ENCODE measurements at regions not wholly inside any gene's neighbourhood (a gene's known extent, or its start where the extent isn't known, plus 50 kb on each side); places are given as distances from the start of the nearest gene placed in this dataset.
A peak's percentile ranks its signal among the peaks of the same experiment; 100 is the strongest.

DNA sequence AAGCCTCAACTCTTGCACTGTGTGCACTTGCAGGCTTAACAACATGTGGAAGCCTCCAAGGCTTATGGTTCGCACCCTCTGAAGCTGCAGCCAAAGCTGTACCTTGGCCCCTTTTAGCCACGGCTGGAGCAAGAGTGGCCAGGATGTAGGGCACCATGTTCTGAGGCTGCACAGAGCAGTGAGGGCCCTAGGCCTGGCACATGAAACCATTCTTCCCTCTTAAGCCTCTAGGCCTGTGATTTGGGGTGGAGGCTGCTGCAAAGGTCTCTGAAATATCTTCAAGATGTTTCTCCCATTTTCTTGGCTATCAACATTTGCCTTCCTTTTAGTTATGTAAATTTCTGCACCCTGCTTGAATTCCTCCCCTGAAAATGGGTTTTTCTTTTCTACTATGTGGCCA is 161.9 kb upstream of the SPATS2L start:
- no peak for DNase-seq

DNA sequence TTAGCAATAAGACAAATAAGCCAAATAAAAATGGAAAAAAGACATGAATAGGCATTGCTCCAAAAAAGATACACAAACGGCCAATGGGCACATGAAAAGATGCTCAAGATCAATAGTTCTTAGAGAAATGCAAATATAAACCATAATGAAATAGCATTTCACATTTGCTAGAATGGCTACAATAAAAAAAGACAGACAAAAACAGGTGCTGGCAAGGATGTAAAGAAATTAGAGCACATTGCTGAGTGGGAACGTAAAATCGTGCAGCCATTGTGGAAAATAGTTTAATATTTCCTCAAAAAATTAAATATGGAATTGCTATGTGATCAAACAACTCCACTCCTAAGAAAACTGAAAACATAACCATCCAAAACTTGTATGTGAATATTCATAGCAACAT is 160.0 kb upstream of the SPATS2L start:
- no peak for DNase-seq

DNA sequence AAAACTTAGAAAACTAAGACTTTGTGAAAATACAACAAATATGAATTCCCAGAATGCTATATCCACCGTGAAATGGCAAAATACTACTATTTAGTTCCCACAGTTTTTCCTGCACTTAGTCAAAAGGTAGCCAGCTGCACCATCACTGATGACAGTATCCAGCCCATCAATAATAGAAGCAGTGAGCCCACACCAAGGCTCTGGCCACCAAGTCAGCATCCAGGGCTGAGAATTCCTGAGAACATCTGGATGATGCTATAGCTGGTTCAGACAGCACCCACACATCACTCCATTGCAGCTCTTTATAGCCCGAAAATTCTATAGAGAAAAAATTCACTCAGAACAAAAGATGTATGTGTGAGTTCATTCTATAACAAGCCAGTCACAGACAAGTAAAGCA is 159.1 kb upstream of the SPATS2L start:
- no peak for DNase-seq

DNA sequence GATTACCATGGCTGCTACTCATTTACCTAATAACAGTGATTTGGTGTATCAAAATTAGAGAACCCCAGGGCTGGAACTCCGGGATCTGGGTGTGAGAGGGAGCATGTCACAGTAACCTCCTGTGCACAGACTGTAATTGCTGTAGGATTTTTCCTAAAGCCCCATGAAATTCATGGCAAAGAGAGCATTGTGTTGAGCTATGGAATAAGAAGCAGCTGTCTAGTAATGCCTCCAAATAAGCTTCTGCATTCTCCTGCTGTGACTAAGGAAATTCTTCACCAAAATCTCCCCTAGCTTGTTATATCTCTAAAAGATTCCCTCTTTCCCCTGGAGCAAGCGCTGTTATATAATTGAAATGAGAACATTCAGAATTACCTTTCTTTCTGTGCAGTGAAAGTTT is 158.1 kb upstream of the SPATS2L start:
- no peak for DNase-seq

DNA sequence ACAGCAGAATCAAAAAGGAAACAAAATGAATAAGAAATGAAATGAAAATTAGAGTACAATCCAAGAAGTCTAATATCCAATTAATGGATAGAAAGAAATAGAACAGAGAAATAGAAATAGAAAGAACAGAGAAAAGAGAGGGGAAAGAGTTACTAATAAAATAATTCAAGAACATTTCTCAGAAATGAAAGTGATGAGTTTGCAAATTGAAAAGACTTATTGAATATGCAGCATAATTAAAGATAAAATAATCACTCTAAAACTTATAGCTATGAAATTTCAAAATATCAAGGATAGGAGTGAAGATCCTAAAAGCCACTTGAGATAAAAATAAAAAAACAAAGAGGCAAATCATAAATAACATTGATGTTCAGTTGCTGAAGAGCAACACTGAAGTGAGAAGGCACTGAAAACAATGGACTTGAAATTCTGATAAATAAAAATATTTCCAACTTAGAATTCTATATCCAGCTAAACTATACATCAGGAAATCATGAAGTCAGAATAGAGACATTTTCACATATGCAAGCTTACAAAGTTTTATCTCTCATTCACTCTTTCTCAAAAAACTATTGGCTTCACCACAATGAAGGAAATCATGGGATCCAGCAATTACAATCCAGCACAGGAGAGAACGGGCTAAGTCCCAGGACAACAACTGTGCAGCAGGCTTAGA is 155.9 kb upstream of the SPATS2L start:
- no peak for DNase-seq

DNA sequence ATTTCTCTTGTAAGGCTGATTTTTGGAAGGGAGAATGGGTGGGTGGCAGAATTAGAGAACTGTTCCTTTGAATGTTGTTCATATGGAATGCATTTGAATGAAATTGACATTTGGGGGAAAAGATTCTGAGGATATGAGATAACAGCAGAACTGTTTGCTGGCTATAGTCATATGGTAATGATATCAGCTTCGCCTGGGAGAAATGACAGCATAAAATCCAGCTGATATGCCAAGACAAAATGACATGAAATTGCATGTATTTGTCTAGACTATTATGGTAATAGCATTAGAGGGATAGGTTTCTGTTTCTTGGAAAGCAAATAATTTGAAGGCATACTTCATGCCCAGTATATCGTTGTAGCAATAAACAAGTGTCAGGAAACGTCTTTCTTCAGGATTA is 150.8 kb upstream of the SPATS2L start:
- no peak for DNase-seq

DNA sequence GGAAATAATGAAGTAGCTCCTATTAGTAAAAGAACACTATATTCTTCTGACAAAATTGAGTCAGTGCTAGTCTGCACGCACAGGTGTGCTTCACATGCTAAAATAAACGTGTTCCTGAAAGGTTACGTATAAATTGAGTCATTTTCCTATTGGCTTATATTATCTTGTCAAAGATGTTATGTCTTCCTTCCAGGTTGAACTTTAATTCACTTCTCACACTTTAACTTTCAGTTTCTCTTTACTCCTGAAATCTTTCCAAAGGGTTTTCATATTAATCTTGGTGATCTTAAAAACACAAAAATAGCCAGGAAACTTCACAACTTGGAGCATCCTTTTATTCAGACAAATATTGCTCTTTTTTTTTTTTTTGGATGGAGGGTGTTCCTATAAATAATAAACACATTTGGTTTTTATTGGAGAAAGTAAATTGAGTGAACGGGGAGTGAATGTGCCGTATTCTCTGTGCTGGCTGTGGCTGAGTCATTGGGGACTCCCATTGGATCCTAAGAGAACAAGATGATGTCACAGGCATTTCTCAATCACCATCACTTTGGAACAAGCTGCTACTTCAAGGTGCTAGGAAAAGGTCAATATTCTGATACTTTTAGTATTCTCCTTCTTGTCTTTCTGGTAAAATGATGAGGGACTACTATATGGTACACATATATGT is 150.2 kb upstream of the SPATS2L start:
- no peak for DNase-seq

DNA sequence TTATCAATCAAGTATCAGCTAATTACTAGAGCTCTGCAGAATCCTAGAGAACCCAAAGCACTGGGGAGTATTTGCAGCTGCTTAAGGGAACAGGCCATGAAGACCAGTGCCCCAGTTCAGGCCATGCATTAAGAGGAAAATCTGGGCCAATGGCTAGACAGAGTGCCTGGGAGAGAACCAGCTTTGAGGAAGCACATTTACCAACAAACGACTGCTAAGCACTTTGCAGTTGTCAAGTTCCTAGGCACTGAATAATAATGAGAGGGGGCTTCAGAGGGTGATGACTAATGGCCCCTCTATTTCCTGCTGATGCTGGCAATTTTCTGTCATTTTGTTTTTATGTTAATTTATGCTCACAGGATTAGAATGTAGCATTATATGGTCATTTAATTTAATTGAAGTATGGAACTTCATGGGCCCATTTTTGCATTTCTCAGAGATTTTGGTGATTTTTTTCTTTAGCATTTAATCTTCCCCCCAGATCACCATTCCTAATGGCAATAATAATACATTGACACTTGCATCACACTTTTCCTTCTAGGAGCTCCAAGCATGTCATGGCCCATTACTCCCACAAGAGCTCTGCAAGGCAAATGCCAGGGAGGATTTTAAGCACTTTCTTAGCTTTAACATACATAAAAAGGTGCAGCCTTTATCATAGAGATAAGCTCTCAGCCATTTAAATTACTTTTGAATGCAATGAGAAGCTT is 147.7 kb upstream of the SPATS2L start:
- no peak for DNase-seq

DNA sequence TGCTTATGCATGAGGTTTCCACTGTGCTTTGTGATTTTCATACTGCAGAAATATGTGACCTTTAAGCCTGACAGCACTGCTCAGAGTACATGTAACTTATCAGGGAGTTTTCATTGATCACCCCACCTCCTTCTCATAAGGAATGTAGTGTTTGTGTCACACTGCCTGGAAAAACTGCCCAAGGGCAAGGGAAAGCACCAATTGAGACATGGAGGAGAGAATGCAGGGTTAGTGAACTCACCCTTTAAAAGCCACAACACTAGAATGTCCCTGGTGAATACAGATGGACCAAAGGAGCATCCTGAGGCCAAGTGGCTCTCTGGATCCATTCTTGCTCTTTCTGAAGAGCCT is 147.2 kb upstream of the SPATS2L start:
- no peak for DNase-seq

DNA sequence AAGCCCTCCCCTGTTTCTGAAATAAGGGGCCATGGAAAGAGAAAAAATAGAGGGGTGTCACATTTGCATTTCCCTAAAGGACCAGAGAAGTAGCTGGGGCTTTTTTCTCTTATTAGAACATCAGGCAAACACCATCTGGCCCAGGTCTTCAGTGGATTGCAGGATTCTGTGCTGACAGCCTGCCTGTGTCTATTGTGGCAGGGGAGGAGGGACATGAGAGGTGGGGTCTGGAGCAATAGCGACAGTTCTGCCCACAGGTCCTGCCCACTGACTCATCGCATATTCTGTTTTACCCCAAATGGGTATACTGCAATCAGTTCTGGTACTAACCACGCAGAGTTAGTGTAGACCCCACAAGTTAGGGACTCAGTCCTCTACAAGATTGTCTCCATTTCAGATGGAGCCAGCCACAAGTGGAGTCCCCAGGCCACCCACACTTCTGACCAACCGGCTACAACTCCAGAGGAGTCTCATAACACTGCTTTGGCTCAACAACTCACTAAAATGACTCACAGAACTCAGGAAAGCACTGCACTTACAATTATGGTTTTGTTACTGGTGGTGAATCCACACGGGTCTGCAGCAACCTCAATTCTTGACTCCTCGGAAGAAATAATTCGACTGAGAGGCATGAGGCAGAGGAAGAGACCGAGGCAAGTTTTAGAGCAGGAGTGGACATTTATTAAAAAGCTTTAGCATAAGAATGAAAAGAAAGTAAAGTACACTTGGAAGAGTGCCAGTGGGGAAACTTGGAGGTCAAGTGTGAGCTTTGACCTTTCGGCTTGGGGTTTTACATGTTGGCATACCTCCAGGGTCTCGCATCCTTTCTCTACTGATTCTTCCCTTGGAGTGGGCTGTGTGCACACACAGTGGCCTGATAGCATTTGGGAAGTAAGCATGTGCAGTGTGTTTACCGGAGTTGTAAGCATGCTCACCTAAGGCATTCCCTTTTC is 146.4 kb upstream of the SPATS2L start:
- no peak for DNase-seq

DNA sequence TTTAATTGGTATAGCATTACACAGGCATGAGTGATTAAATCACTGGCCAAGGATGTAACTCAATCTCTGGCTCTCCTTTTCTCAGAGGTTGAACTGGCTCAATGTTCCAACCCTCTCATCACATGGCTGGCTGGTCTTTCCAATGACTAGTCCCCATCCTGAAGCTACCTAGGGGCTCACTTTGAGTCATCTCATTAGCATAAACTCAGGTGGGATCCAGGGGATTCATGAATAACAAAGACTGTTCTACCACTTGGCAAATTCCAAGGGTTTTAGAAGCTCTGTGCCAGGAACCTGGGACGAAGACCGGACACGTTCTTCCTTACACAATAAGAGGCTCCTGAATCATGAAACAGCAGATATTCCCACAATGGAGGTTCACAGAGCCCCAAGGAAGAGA is 145.0 kb upstream of the SPATS2L start:
- no peak for DNase-seq

DNA sequence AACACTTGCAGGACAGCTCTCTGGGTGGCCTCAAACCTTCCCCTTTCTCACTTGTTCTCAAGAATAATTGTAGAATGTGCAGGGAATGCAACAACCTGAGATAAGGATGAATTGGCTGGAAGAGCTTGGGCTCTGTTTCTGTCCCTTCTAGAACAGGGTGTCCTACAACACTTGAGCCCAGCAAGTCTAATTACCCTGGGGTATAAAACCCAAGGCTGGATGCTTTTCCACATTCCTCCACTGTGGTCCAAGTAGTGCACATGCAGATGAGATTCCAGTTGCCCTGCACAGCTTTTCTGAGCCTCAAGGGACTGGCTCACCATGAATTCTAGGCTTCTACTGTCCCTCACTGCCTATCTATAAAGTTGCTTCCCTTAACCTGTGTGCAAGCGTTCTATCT is 140.8 kb upstream of the SPATS2L start:
- no peak for DNase-seq

DNA sequence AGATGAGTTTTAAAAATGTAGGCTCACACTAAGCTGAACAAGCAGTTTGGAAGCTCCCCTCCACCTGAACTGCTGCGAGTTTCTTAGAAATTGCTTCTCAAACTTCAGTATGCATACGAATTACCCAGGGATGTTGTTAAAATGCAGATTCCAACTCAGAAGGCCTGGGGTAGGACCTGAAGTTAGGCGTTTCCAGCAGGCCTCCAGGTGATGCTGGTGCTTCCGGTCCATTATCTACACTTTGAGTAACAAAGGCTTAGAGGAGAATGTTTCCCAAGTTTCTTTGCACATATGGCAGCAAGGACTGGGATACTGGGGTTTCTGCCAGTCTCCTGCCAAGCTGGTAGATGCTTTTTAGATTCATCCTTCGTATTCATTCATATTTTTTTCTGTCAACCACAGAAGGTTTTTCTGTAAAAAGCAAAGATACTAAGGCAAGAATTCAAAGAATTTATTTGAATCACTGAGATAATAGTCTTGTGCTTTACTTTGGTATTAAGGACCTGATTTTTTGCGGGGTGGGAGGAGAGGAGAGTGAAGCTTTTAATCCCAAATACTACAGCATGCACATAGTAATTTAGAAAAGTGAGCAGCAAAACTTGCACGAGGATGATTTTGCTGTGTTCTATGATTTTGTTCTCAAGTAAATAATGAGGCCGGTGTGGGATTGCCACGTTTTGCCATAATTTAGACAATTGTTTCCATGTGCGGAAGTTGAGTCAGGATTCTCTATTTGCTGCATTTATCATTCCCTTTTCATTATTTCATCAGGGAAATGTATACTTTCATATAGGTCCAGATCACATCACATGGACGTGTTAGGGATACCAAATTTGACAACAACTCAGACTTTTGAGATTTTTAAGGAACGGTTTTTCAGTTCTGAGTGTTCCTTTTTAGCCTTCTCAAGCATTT is 137.6 kb upstream of the SPATS2L start:
- no peak for DNase-seq

DNA sequence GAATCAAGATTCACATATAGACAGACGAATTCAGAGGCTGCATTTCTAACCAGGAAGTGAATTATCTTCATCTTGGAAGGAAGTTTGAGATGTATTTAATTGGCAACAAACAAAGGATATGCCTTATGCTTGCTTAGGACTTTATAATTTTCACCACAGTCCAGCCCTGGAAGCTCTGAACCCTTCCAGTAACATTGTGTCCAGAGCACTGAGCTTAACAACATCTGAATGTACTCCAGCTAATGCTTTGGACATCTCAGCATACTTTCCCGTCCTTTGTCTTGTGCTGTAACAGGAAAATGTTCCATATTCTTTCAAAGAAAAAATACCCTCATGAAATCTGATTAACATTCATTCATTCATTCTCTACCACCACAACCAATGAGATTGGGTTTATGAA is 136.3 kb upstream of the SPATS2L start:
- DNase-seq: no peak

DNA sequence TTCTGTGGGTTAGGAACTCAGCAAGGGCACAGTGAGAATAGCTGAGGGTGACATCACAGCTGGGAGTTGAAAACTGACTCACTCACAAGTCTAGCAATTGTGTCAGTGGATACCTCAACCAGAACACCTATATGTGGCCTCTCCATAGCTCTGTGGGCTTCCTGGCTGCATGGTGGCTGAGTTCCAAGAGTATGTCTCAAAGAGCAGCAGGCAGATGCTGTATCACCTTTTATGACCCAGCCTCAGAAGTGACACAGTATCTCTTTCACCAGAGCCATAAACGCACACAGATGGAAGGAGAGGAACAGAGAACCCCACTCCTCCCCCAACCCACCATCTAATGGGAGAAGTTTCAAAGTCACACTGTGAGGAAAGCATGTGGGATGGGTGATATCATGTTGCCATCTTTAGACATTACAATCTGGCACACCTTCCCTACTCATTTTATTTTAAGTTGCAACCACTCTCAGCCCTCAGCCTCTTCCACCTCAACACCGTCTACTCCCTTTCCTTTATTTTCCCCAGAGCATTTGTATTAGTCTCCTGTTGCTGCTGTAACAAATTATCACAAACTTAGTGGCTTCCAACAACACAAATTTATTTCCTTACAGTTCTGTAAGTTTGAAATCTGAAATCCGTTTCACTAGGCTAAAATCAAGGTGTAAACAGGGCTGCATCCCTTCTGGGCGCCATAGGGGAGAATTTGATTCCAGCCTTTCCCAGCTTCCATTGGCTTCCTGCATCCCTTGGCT is 134.6 kb upstream of the SPATS2L start:
- DNase-seq: no peak

DNA sequence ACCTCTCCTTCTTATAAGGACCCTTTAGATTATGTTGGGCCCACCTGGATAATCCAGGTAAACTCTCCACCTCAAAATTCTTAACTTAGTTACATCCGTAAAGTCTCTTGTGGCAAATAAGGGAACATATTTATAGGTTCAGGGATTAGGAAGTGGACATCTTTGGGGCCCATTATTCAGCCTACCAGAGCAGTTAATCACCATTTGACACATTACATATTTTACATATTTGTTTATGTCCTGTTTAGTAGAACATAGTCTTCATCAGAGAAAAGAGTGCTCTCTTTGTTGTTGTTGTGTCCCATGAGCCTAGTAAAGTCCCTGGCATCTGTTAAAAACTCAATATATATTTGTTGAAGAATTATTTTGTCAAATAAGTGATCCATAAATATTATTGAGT is 134.0 kb upstream of the SPATS2L start:
- DNase-seq: no peak

DNA sequence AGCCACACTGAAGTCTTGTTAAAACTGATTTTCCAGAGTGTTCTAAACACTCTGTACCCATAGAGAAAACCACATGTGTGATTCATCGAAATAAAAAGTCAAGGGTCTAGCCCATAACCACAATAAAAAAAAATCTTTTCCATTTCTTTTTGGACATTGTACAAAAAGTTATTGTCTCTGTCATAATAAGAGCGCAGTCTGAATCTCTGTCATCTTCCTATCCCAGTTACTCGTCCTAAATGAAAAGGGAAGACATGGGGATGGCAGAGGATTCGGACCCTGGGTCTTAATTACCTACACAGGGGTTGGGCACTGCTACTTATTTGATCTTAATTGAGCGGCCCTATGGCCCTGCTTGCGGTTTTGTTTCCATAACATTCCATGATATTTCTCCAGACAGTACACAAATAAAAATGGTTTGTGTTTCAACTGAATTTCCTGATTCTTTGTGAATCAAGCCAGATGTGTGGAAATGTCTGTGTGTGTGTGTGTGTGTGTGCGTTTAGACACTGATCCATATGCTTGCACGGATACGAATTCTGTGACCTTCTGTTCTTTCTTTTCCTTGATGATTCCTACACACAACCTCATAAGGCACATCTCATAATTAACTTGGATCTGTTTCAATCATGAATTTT is 133.4 kb upstream of the SPATS2L start:
- DNase-seq: no peak

DNA sequence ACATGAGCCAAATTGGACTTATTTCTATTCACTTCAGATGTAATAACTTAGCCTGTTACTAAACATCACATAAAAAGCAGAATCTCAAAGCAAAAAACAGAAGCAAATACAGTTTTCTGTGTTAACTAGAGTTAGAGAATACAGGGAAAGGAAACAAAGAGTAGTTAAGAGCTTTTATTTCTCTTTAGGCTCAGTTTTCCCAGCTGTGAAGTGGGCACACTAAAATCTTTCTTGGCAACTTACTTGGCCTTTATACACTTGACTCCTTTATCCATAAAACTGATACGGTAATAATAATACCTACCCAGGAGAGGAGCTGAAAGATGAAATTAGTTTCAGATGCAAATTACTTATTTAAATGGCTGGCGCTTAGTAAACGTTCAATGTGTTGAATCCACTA is 132.8 kb upstream of the SPATS2L start:
- DNase-seq: no peak

DNA sequence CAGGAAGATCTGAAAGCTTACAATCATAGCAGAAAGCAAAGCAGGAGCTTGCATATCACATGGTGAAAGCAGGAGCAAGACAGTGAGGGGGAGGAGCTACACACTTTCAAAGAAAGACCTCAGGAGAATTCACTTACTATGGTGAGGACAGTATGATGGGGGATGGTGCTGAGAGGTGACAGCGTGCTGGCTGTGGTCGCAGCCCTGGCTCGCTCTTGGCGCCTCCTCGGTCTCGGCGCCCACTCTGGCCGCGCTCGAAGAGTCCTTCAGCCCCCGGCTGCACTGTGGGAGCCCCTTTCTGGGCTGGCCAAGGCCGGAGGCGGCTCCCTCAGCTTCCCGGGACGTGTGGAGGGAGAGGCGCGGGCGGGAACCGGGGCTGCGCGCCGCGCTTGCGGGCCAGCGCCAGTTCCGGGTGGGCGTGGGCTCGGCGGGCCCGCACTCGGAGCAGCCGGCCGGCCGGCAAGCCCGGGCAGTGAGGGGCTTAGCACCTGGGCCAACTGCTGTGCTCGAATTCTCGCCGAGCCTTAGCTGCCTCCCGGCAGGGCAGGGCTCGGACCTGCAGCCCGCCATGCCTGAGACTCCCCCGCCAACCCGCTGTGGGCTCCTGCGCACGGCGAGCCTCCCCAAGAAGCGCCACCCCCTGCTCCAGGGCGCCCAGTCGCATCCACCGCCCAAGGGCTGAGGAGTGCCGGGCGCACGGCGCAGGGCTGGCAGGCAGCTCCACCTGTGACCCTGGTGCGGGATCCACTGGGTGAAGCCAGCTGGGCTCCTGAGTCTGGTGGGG is 131.9 kb upstream of the SPATS2L start:
- peak; percentile 9 for DNase-seq
